ENCODE measurements at regions not wholly inside any gene's neighbourhood (a gene's known extent, or its start where the extent isn't known, plus 50 kb on each side); places are given as distances from the start of the nearest gene placed in this dataset.
A peak's percentile ranks its signal among the peaks of the same experiment; 100 is the strongest.

DNA sequence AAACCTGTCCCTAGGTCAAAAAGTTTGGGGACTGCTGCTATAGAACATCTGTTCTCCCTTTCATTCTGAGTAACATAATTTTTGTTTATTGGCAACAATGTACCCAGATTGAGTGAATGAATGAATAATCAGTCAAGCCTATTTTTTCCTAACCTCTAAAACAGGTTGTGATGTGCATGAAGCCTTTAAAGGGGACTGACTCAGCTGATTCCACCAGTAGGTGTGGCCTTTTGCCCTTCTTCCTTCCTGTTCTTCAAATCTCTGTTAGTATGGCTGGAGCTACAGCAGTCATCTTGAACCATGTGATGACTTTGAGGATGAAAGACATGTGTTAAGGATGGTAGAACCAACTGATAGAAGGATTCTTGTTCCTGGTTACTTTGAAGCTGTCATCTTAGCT lies 476.1 kb downstream of the NUF2 start:
- H2AFZ ChIP-seq (ENCODE audit: low read length, unreplicated experiment) = no peak overlapping the region
- no peak overlapping the region for H3K4me3 ChIP-seq (ENCODE audit: low read depth, low read length)
- H3K27me3 ChIP-seq (ENCODE audit: insufficient read depth, low read length) = no peaks in the 10 kb centered on the region
- no peaks in the 10 kb centered on the region for H3K36me3 ChIP-seq (ENCODE audit: insufficient read depth, low read length)
- no peaks in the 10 kb centered on the region for H3K4me1 ChIP-seq (ENCODE audit: control insufficient read depth, insufficient read depth, low read length, unreplicated experiment)
- no peaks in the 10 kb centered on the region for H3K79me2 ChIP-seq (ENCODE audit: control insufficient read depth, insufficient read depth, low read length, unreplicated experiment)
- no peak overlapping the region for H3K27ac ChIP-seq (ENCODE audit: low read depth, low read length)

DNA sequence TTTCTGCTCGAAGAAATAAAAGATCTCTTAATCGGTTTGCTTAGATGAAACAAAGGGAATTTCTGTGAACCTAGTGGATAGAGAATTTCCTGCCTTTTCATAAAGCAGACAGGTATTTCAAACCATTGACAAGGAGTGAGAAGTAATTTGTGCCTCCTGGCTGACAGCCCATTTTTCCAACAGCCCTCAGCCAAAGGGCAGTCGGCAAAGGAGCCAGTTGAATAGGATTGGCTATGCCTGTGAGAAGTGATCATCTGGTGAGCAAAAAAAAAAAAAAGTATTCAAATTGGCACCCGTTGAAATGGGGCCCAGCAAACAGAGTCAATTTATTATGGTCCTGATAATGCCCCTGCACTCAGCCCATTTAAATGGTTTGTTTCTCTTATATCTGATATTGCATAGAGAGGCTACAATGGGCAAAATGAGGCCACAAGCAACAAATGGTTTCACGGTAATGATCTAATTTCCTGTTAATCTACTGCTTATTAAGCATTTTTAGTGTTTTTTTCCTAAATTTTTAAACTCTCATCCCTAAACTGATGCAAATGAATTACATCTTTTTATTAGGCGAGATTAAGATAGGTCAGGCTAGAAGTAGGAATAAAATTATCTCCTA lies 477.5 kb downstream of the NUF2 start:
- Histone ChIP-seq H3K4me3 (ENCODE audit: low read depth, low read length) (no peak overlapping the region), H2AFZ (ENCODE audit: low read length, unreplicated experiment) (no peak overlapping the region), H3K27ac (ENCODE audit: low read depth, low read length) (no peak overlapping the region), H3K36me3 (ENCODE audit: insufficient read depth, low read length) (no peaks in the 10 kb centered on the region), H3K79me2 (ENCODE audit: control insufficient read depth, insufficient read depth, low read length, unreplicated experiment) (no peaks in the 10 kb centered on the region), H3K27me3 (ENCODE audit: insufficient read depth, low read length) (no peaks in the 10 kb centered on the region), H3K4me1 (ENCODE audit: control insufficient read depth, insufficient read depth, low read length, unreplicated experiment) (no peaks in the 10 kb centered on the region)

DNA sequence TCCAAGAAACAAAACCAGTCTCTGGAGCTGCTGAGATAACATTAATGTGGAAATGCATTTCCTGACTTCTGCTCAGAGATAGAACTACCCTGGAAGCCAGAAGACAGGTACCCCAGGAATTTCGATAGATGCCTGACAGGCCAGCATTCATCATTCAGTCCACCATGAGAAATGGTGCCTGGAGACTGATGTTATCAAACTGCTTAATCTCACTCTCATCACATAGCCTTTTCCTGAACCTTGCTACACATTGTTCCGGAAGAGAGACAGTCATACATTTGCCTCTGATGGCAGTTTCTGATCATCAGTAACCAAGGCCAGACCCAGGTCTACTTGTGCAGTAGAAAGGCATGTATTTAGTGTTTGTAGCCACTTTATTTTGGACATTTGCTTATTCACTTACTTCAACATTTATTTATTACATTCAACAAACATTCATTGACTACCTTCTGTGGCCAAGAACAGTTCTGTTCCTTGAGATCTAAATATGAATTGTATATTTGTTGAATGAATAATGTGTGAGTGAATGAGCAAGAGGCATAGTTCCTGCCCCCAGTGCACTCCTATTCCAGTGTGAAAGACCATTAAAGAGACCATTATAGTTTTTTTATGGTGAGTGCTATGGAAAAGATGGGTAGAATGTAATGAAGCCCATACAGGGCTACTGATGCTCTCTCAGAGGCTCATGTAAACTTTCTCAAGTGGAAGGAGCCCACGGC lies 485.7 kb downstream of the NUF2 start:
- H3K4me3 ChIP-seq (ENCODE audit: low read depth, low read length) = no peak overlapping the region
- no peak overlapping the region for H2AFZ ChIP-seq (ENCODE audit: low read length, unreplicated experiment)
- H3K27ac ChIP-seq (ENCODE audit: low read depth, low read length) = no peak overlapping the region
- H3K27me3 ChIP-seq (ENCODE audit: insufficient read depth, low read length) = no peaks in the 10 kb centered on the region
- no peaks in the 10 kb centered on the region for H3K36me3 ChIP-seq (ENCODE audit: insufficient read depth, low read length)
- no peaks in the 10 kb centered on the region for H3K4me1 ChIP-seq (ENCODE audit: control insufficient read depth, insufficient read depth, low read length, unreplicated experiment)
- H3K79me2 ChIP-seq (ENCODE audit: control insufficient read depth, insufficient read depth, low read length, unreplicated experiment) = no peaks in the 10 kb centered on the region

DNA sequence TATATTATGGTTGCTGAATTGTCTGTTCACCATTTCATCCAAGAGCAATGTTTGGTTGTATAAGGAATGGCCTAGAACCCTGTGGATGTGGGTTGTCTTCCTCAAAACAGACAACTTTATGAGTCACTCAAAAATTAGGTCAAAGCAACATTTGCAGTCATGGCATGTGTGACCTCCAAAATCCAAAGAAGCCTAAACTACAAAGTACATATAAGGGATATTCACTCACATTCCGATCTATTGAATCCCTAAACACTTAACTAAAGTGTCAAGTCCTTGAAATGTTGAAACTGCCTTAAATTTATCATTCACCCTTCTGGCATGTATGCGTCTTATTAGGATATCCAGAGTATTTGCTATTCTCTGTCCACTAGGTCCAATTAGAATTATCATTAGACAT lies 491.5 kb downstream of the NUF2 start:
- Histone ChIP-seq H3K27me3 (ENCODE audit: insufficient read depth, low read length) (peaks cover 3% of the 10 kb centered on the region; the same call in 1 of the 2 replicates), H3K4me3 (ENCODE audit: low read depth, low read length) (no peak overlapping the region), H3K4me1 (ENCODE audit: control insufficient read depth, insufficient read depth, low read length, unreplicated experiment) (no peaks in the 10 kb centered on the region)

DNA sequence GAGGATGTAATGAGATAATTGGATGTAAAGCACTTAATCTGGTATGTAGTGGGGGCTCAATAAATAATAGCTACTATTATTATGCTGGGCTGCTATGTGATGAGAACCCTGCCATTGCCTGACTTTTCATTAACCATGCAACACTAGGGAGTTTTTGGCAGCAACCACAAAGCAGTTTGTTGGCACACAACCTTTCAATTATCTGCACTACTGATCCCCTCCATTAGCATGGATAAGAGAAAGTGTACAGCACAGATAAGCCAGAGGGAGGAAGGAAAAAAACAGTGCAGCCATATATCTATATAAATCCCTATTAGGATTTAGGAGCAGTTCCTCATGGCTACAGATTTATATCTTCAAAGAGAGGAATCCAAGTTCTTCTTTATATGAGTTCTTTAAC lies 498.5 kb downstream of the NUF2 start:
- Histone ChIP-seq H3K4me1 (ENCODE audit: control insufficient read depth, insufficient read depth, low read length, unreplicated experiment) (peaks cover 12% of the 10 kb centered on the region), H3K4me3 (ENCODE audit: low read depth, low read length) (no peak overlapping the region), H3K27me3 (ENCODE audit: insufficient read depth, low read length) (peaks cover 4% of the 10 kb centered on the region; the same call in 1 of the 2 replicates), H2AFZ (ENCODE audit: low read length, unreplicated experiment) (no peak overlapping the region), H3K36me3 (ENCODE audit: insufficient read depth, low read length) (no peaks in the 10 kb centered on the region), H3K27ac (ENCODE audit: low read depth, low read length) (no peak overlapping the region), H3K79me2 (ENCODE audit: control insufficient read depth, insufficient read depth, low read length, unreplicated experiment) (no peaks in the 10 kb centered on the region)

More for the DNA sequence above, 491.5 kb downstream of the NUF2 start:
- Histone ChIP-seq H3K79me2 (ENCODE audit: control insufficient read depth, insufficient read depth, low read length, unreplicated experiment) (no peaks in the 10 kb centered on the region), H2AFZ (ENCODE audit: low read length, unreplicated experiment) (no peak overlapping the region), H3K27ac (ENCODE audit: low read depth, low read length) (no peak overlapping the region), H3K36me3 (ENCODE audit: insufficient read depth, low read length) (no peaks in the 10 kb centered on the region)

DNA sequence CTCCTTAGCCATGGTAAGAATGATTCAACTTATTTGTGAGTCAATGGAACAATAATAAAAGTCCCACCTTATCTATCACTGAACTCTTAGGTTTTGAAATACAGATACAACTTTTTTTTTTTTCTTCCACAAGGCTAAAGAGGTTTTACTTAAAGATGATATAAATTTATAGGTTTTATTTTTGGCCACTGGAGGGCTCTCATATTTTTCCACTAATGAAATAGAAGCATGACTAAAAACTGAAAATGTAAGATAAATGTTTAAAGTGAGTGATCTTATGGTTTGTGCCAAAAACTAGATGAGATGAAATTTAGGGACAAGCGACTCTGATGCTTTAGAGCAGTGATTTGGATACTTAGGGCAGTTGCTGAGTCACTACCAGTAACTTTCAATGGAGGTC lies 499.0 kb downstream of the NUF2 start:
- Histone ChIP-seq H3K27ac (ENCODE audit: low read depth, low read length) (no peak overlapping the region), H3K79me2 (ENCODE audit: control insufficient read depth, insufficient read depth, low read length, unreplicated experiment) (no peaks in the 10 kb centered on the region), H3K4me3 (ENCODE audit: low read depth, low read length) (no peak overlapping the region), H3K27me3 (ENCODE audit: insufficient read depth, low read length) (peaks cover 4% of the 10 kb centered on the region; the same call in 1 of the 2 replicates), H3K36me3 (ENCODE audit: insufficient read depth, low read length) (no peaks in the 10 kb centered on the region), H2AFZ (ENCODE audit: low read length, unreplicated experiment) (no peak overlapping the region), H3K4me1 (ENCODE audit: control insufficient read depth, insufficient read depth, low read length, unreplicated experiment) (peaks cover 13% of the 10 kb centered on the region)

DNA sequence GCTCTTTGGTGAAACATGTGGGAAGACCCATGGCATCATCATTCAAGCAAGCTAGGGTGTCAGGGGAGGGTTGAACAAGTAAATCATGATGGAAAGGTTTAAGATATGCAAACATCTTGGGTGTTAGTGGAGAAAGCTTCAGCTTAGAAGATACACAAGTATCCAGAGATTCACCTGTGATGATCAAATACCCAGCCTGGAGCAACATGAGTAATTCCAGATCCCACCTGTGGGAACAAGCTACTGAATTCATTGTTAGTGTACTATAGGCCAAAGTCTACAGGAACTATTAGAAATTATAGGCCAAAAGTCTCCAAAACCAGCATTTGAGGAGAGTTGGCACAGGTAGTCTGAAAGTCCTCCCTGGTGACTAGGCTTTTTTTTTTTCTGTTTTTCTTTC lies 499.9 kb downstream of the NUF2 start:
- H3K36me3 ChIP-seq (ENCODE audit: insufficient read depth, low read length) = no peaks in the 10 kb centered on the region
- no peak overlapping the region for H3K27ac ChIP-seq (ENCODE audit: low read depth, low read length)
- H3K4me1 ChIP-seq (ENCODE audit: control insufficient read depth, insufficient read depth, low read length, unreplicated experiment) = peaks cover 13% of the 10 kb centered on the region
- no peak overlapping the region for H3K4me3 ChIP-seq (ENCODE audit: low read depth, low read length)
- no peaks in the 10 kb centered on the region for H3K79me2 ChIP-seq (ENCODE audit: control insufficient read depth, insufficient read depth, low read length, unreplicated experiment)
- no peak overlapping the region for H2AFZ ChIP-seq (ENCODE audit: low read length, unreplicated experiment)
- H3K27me3 ChIP-seq (ENCODE audit: insufficient read depth, low read length) = peaks cover 4% of the 10 kb centered on the region; the same call in 1 of the 2 replicates

DNA sequence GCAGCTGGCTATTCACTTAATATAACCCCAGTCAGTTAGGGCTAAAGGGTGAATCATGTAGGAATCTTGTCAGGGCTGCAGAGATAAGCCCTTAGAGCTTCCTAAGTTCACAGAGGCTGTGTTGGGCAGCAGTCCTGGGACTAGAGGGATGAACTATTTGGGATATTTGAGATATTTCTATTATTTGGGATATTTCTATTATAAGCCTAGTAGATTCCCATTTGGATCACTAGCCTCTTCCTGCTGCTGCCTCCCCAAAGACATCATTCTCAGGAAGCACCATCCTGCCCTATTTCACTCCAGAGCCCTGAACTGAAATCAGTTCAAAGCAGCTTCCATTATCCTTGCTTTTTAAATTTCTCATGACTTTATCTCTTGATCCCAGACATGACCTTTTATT lies 501.3 kb downstream of the NUF2 start:
- H3K27ac ChIP-seq (ENCODE audit: low read depth, low read length) = no peak overlapping the region
- peaks cover 13% of the 10 kb centered on the region for H3K4me1 ChIP-seq (ENCODE audit: control insufficient read depth, insufficient read depth, low read length, unreplicated experiment)
- peaks cover 3% of the 10 kb centered on the region; the same call in 1 of the 2 replicates for H3K27me3 ChIP-seq (ENCODE audit: insufficient read depth, low read length)
- no peaks in the 10 kb centered on the region for H3K36me3 ChIP-seq (ENCODE audit: insufficient read depth, low read length)
- no peak overlapping the region for H3K4me3 ChIP-seq (ENCODE audit: low read depth, low read length)
- H2AFZ ChIP-seq (ENCODE audit: low read length, unreplicated experiment) = no peak overlapping the region
- H3K79me2 ChIP-seq (ENCODE audit: control insufficient read depth, insufficient read depth, low read length, unreplicated experiment) = no peaks in the 10 kb centered on the region

DNA sequence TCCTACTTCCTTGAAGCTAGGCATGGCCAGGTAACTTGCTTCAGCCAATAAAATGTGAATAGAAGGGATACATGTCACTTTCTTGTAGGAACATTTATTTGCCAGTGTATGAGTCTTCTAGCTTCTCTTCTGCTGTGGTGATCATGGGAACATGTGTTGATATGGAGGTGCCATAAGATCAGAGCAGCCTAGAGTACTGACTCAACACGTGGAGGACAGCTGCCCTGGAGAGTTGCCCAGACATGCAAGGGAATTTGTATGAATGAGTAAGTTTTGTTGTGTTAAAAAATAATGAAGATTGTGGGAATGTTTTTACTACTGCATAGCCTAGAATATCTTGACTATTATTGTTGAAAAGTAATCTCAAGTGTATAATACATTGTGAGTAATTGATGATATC lies 502.3 kb downstream of the NUF2 start:
- Histone ChIP-seq H3K27ac (ENCODE audit: low read depth, low read length) (peak overlapping the region; percentile 93), H3K79me2 (ENCODE audit: control insufficient read depth, insufficient read depth, low read length, unreplicated experiment) (no peaks in the 10 kb centered on the region), H3K36me3 (ENCODE audit: insufficient read depth, low read length) (no peaks in the 10 kb centered on the region), H3K27me3 (ENCODE audit: insufficient read depth, low read length) (no peaks in the 10 kb centered on the region), H3K4me3 (ENCODE audit: low read depth, low read length) (peak overlapping the region; percentile 49; the same call in 1 of the 2 replicates), H3K4me1 (ENCODE audit: control insufficient read depth, insufficient read depth, low read length, unreplicated experiment) (peaks cover 13% of the 10 kb centered on the region), H2AFZ (ENCODE audit: low read length, unreplicated experiment) (no peak overlapping the region)

DNA sequence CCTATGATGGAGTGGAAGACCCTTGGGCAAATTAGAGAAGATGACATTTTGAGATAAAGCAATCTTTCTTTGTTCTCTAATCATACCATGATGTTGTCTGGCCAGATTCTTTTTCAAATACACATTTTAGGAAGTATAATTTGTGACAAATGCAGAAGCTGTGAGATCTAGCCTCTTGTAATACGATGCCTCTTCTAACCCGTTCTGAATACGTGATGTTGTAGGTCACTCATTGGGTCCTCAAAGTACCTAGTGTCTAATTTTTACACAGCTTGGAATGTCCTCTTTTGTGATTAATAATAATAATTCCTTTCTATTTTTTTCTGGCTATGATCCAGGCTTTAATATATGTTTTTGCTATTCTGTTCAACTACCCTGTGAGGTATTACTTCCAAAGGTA lies 502.7 kb downstream of the NUF2 start:
- H3K4me3 ChIP-seq (ENCODE audit: low read depth, low read length) = peak overlapping the region; percentile 49; the same call in 1 of the 2 replicates
- no peaks in the 10 kb centered on the region for H3K27me3 ChIP-seq (ENCODE audit: insufficient read depth, low read length)
- H2AFZ ChIP-seq (ENCODE audit: low read length, unreplicated experiment) = no peak overlapping the region
- peaks cover 13% of the 10 kb centered on the region for H3K4me1 ChIP-seq (ENCODE audit: control insufficient read depth, insufficient read depth, low read length, unreplicated experiment)
- peak overlapping the region; percentile 93 for H3K27ac ChIP-seq (ENCODE audit: low read depth, low read length)
- no peaks in the 10 kb centered on the region for H3K36me3 ChIP-seq (ENCODE audit: insufficient read depth, low read length)
- no peaks in the 10 kb centered on the region for H3K79me2 ChIP-seq (ENCODE audit: control insufficient read depth, insufficient read depth, low read length, unreplicated experiment)

DNA sequence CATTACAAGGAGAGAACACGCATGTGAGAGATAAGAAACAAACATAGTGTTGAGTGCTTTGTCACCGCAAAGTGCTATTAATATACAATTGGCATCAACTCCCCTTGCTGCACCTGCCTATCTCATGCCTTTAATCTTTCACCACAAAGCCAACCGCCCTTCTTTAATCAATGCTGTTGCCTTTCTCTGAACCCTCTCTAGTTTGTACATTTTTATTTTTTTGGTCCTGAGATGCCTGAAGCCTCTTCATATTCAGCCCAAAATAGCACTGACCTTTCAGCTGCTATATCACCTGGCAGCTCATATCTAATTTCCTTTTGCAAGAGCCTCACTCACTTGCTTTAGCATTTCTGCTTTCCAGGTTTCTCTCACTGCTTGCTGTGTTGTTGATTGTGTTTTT lies 504.7 kb downstream of the NUF2 start:
- H3K36me3 ChIP-seq (ENCODE audit: insufficient read depth, low read length) = no peaks in the 10 kb centered on the region
- H3K4me1 ChIP-seq (ENCODE audit: control insufficient read depth, insufficient read depth, low read length, unreplicated experiment) = peaks cover 13% of the 10 kb centered on the region
- no peaks in the 10 kb centered on the region for H3K27me3 ChIP-seq (ENCODE audit: insufficient read depth, low read length)
- H3K79me2 ChIP-seq (ENCODE audit: control insufficient read depth, insufficient read depth, low read length, unreplicated experiment) = no peaks in the 10 kb centered on the region
- no peak overlapping the region for H3K27ac ChIP-seq (ENCODE audit: low read depth, low read length)
- no peak overlapping the region for H2AFZ ChIP-seq (ENCODE audit: low read length, unreplicated experiment)
- H3K4me3 ChIP-seq (ENCODE audit: low read depth, low read length) = no peak overlapping the region

All from ACC112 (cell line).